ENCODE measurements at regions not wholly inside any gene's neighbourhood (a gene's known extent, or its start where the extent isn't known, plus 50 kb on each side); places are given as distances from the start of the nearest gene placed in this dataset.

GRCh38 chr6:79810185-79810705, 137.1 kb downstream of the ELOVL4 start:
- TF ChIP-seq CTCF (IDR thresholded peaks at IDR 0.05; ENCODE audit: poor library complexity, severe bottlenecking) = no peak
- no peak for TF ChIP-seq EZH2 (IDR thresholded peaks at IDR 0.05; ENCODE audit: borderline replicate concordance, insufficient read depth, low read length, poor library complexity, severe bottlenecking)
- TF ChIP-seq MXI1 (conservative IDR thresholded peaks at IDR 0.05; ENCODE audit: poor library complexity, severe bottlenecking) = no peak
- peak; percentile 62 for TF ChIP-seq REST (IDR thresholded peaks at IDR 0.05; ENCODE audit: borderline replicate concordance)
- TF ChIP-seq TAF1 (IDR thresholded peaks at IDR 0.05; ENCODE audit: low read depth) = no peak
- peak; percentile 88 for TF ChIP-seq EP300 (conservative IDR thresholded peaks at IDR 0.05; ENCODE audit: poor library complexity, severe bottlenecking)
- TF ChIP-seq POLR2AphosphoS5 (IDR thresholded peaks at IDR 0.05) = peak; percentile 75
- TF ChIP-seq RAD21 (conservative IDR thresholded peaks at IDR 0.05) = no peak

Data from neural cell (in vitro differentiated cells).